NOMO-1 treated with DMSO at 0.1 percent for 48 hours (cell line): ENCODE measurements at regions not wholly inside any gene's neighbourhood (a gene's known extent, or its start where the extent isn't known, plus 50 kb on each side); places are given as distances from the start of the nearest gene placed in this dataset.
"Not testable (repeated sequence)": the region's sequence is repeated elsewhere in the genome, so short reads cannot be mapped to it uniquely, and the experiment has no call there.

Experiments
- DNase-seq: peaks from one replicate; lab custom pipeline; 2025; ENCODE audit not compliant: unreplicated experiment; lab: John Stamatoyannopoulos, UW

- DNase-seq, result no peak
Observed at GRCh38 chr9:81032030-81032572, 657.2 kb downstream of the TLE1 start.

DNA sequence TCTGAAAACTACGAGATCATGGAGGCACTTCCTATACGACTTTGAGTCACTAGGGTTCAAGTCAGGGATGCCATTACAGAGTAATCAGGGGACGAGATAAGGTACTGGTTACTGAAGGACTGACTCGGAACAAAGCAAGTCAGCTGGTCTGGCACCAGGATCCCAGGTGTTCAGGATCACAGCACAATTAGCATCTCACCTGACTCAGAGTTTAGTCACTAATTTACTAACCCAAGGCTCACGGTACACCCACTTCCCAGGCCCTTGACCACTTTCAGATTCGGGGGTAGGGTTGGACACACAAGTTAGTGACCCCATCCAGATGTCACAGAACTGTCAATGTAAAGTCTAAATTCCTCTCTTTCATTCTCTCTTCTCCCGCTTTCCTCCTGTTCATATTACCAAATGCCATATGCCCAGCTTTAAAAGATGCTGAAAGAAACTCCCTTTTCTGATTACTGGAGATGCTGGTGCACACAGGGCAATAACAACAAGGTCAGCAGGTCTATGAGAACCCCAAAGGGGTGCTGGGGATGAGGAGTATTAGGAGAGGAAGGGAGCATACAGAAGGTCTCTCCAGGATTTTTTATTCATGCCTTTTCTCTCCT is 657.8 kb downstream of the TLE1 start:
- DNase-seq, result no peak

- no peak for DNase-seq
Observed at GRCh38 chr9:81030027-81030426, 659.3 kb downstream of the TLE1 start.

- no peak for DNase-seq
Observed at GRCh38 chr9:81028504-81028903, 660.8 kb downstream of the TLE1 start.

DNA sequence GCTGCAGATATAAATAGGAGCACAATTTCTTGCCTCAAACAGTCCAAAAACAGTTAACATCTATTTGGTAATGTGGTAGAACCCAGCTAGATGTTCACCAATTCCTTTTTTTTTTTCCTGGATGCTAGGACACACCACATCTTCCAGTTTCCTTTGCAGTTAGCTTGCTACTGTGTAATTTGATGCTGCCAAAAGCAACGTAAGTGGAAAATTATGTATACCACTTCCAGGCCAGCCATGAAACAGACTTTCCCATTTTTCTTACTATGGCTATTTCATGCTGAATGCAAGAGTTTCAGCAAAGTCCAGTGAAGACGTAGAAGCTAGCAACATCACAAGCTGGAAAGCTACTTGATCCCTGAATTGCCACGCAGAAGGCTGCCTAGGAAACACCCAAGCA is 667.2 kb downstream of the TLE1 start:
- DNase-seq, result no peak

GRCh38 chr9:81014945-81015344 is 674.4 kb downstream of the TLE1 start:
- DNase-seq, result not testable (repeated sequence)

GRCh38 chr9:81013191-81013590 is 676.2 kb downstream of the TLE1 start:
- not testable (repeated sequence) for DNase-seq

GRCh38 chr9:81002906-81003305 is 686.4 kb downstream of the TLE1 start:
- DNase-seq, result no peak

GRCh38 chr9:81002242-81002641 is 687.1 kb downstream of the TLE1 start:
- DNase-seq, result no peak

DNA sequence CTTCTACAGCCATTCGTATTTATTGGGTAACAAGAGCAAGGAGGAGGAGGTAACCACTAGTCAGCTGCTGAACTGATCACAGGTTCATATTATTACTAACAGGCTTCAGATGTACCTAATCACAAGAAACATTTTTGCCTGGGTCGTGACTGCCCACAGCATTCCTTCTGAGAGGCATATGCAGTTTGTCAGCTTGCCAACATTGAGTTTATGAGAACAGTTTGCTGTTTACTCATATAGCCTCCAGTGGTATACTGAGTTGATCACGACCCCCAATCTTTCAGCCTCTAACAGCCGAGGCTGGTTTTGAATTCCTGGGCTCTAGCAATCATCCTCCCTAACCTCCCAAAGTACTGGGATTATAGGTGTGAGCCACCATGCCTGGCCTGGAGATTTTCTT is 693.6 kb downstream of the TLE1 start:
- no peak for DNase-seq

GRCh38 chr9:80994892-80995291 is 694.5 kb downstream of the TLE1 start:
- DNase-seq, result no peak

DNA sequence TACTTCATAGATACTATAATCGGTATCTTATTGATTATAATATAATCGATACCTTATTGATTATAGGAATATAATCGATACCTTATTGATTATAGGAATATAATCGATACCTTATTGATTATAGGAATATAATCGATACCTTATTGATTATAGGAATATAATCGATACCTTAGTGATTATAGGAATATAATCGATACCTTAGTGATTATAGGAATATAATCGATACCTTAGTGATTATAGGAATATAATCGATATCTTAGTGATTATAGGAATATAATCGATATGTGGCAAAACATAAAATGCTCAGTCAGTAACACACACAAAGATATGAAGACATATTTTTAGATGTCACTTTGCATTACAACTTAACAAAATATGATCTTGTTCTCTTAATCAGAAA is 703.8 kb downstream of the TLE1 start:
- not testable (repeated sequence) for DNase-seq

- DNase-seq, result no peak
Observed at GRCh38 chr9:80976403-80976802, 712.9 kb downstream of the TLE1 start.

DNA sequence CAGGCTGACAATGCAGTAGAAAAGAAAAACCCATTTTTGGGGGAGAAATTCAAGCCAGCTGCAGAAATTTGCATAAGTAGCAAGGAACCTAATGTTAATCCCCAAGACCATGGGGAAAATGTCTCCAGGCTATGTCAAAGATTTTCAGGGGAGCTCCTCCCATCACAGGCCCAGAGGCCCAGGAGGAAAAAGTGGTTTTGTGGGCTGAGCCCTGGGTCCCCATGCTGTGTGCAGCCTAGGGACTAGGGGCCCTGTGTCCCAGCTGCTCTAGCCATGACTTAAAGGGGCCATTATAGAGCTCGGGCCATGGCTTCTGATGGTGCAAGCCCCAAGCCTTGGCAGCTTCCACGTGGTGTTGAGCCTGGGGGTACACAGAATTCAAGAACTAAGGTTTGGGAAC is 719.0 kb downstream of the TLE1 start:
- DNase-seq, result not testable (repeated sequence)

DNA sequence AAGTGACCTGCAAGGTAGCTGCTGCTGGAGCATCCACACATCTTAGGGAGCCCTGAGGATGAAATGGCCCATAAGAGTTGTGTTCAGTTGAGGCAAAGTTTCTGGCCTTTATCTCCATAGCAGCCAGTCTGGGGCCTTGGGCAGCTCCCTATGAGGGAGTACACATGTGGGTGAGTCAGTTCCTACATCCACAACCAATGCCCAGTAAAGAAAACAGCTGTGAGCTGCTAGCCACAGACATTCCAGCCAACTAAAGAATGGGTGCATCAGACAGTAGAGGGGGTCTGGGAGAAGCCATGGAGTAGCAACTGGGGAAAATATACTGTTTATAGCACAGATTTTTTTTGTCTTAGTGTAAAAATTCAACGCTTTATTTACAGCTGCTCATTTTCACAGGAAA is 720.7 kb downstream of the TLE1 start:
- no peak for DNase-seq

DNA sequence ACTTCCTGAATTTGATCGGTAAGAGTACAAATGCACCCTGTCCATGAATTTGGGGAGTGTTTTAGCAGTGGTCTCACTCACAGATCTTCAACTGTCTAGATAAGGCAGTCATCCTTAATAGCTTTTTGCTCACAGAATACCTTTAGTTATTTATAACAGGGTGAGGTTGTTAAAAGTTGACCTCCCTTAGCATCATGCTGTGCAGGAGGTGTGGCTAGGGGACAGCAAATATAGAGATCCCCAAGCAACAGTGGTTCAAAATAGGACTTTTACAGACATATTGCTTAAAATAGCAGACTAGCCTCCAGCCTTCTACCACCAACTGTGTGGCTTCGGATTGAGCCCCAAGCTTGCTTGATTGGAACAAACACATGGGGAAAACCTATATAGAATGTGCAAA is 724.4 kb downstream of the TLE1 start:
- no peak for DNase-seq

- DNase-seq, result no peak
Observed at GRCh38 chr9:80964374-80964773, 725.0 kb downstream of the TLE1 start.

DNA sequence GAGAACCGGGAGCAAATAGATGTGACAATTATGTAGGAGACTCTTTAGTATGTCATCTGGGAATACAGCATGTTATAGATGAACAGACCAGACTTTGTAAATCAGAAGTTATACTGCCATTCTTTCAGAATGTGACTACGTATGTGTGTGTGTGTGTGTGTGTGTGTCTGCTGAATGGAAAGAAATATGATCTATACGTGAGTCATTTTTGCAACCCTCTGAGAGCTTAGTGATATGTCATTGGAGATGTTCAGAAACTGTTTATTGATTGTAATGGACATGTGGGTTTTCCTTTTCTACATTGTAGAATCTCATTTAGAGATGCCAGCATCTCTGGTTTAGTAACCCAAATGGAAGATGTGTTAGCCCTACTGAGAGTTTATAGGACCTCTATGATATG is 731.5 kb downstream of the TLE1 start:
- DNase-seq, result no peak

- DNase-seq, result no peak
Observed at GRCh38 chr9:80954521-80954920, 734.8 kb downstream of the TLE1 start.

GRCh38 chr9:80952363-80952922 is 736.9 kb downstream of the TLE1 start:
- no peak for DNase-seq

DNA sequence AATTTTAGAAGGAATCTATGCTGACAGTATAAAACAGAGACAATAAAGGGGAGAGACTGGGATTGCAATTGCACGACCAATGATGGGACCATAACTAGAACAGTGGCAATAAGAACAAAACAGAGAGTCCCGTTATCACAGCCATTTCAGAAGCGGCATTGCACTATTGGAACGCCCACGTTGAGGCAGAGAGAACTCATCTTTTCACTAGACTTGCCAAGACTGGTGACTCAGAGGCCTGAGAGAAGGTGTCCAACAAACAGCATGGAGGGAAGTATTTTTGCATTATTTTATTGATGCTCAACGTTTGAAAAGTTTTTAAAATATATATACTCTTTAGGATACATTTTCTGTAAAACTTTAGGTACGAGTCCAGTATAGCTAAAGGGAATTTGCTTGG is 737.7 kb downstream of the TLE1 start:
- DNase-seq, result no peak

DNA sequence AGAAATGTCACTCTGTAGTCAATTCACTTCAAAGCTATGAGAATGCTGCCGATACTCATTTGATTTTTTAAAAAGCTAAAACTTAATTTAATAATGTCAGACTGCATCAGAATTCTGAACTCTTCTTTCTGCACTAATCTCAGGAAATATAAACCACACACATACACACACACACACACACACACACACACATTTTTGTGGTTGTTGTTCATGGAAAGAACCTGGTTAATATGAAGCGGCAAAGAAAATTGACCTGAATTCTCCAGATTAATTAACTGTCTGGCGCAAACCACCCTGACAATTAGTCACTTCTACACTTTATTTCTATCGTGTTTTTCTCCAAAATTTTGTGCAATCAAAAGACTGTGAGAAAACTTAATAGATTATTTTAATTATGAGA is 740.5 kb downstream of the TLE1 start:
- no peak for DNase-seq

DNA sequence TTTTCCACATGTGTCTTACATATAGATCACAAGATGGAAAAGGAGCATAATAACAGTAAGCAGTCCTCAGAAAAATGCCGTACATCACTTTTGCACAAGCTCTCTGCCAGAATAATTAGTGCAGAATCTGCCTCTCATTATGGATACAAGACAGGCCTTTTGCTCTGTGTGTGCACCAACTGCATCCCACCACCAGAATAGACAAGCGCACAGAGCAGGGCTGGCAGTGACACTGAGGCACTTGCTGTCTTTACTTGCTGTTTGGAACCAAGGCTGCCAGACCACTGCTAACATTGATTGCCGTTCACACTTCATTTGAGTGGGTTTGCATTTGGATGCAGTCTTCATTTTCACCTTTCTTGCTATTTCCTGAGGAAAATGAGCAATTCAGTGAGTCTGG is 741.3 kb downstream of the TLE1 start:
- no peak for DNase-seq
